NCI-H2227 (cell line): ENCODE measurements at regions not wholly inside any gene's neighbourhood (a gene's known extent, or its start where the extent isn't known, plus 50 kb on each side); places are given as distances from the start of the nearest gene placed in this dataset.
"Not testable (repeated sequence)": the region's sequence is repeated elsewhere in the genome, so short reads cannot be mapped to it uniquely, and the experiment has no call there.

Source experiments
- DNase-seq: peaks from one replicate; lab custom pipeline; 2025; ENCODE audit not compliant: unreplicated experiment; lab: John Stamatoyannopoulos, UW

- no peak for DNase-seq
These were observed 61.2 kb upstream of the TMTC2 start for GRCh38 chr12:82625523-82625922.

- peak; percentile 22 for DNase-seq
These were observed 58.9 kb upstream of the TMTC2 start for GRCh38 chr12:82627799-82628198.

GRCh38 chr12:82634495-82635258 is 52.0 kb upstream of the TMTC2 start:
- DNase-seq, result not testable (repeated sequence)

GRCh38 chr12:82635263-82635662 is 51.4 kb upstream of the TMTC2 start:
- no peak for DNase-seq
